GM12872 (cell line): ENCODE measurements at regions not wholly inside any gene's neighbourhood (a gene's known extent, or its start where the extent isn't known, plus 50 kb on each side); places are given as distances from the start of the nearest gene placed in this dataset.

Source experiments
- CTCF ChIP-seq: IDR thresholded peaks from 3 replicates; pipeline ENCODE4 v1.5.1; 2011; ENCODE audit warnings: low read depth, mild to moderate bottlenecking, low read length, moderate library complexity; ENCODE audit not compliant: insufficient read depth

GRCh38 chr9:27659001-27659400, 85.7 kb upstream of the C9orf72 start:
- no peak for TF ChIP-seq CTCF

GRCh38 chr9:27659571-27659970, 86.3 kb upstream of the C9orf72 start:
- no peak for TF ChIP-seq CTCF

GRCh38 chr9:27660148-27660547, 86.9 kb upstream of the C9orf72 start:
- TF ChIP-seq CTCF, result no peak

- no peak for TF ChIP-seq CTCF
Measured at GRCh38 chr9:27663526-27663925, 90.2 kb upstream of the C9orf72 start.

- no peak for TF ChIP-seq CTCF
Measured at GRCh38 chr9:27664121-27664779, 91.0 kb upstream of the C9orf72 start.

- no peak for TF ChIP-seq CTCF
Measured at GRCh38 chr9:27665136-27665535, 91.9 kb upstream of the C9orf72 start.

- TF ChIP-seq CTCF, result no peak
Measured at GRCh38 chr9:27668280-27668679, 95.0 kb upstream of the C9orf72 start.
